K562 (cell line): ENCODE measurements at regions not wholly inside any gene's neighbourhood (a gene's known extent, or its start where the extent isn't known, plus 50 kb on each side); places are given as distances from the start of the nearest gene placed in this dataset.

Experiments
- CC2D1A ChIP-seq: fragments of 450-650 bp; IDR thresholded peaks from 2 replicates; pipeline ENCODE4 v1.6.1; 2017; ENCODE audit warnings: mild to moderate bottlenecking
- EHMT2 ChIP-seq: fragments of 450-650 bp; IDR thresholded peaks from 2 replicates; pipeline ENCODE4 v1.6.1; 2018; ENCODE audit warnings: antibody characterized with exemption
- HNRNPK ChIP-seq: fragments of 200-400 bp; formaldehyde crosslinking; IDR thresholded peaks from one replicate; pipeline ENCODE4 v1.6.1; 2018; ENCODE audit warnings: mild to moderate bottlenecking, low read depth, low read length; ENCODE audit not compliant: poor library complexity, severe bottlenecking
- JUN ChIP-seq, 2 experiments: sonication (generic) in 1 of 2; formaldehyde crosslinking in 1 of 2; IDR thresholded peaks; 2 replicates each; pipeline versions ENCODE4 v1.6.1 to v1.8.0; 2012 to 2022; ENCODE audit warnings: borderline replicate concordance in 2 of 2, mild to moderate bottlenecking in 2 of 2, improper control_type of control experiment in 1 of 2, low read depth in 1 of 2, low read length in 1 of 2, missing genetic modification reagents in 1 of 2
- MCM3 ChIP-seq: fragments of 450-650 bp; IDR thresholded peaks from 2 replicates; pipeline ENCODE4 v1.6.1; 2016
- MYBL2 ChIP-seq, 2 experiments: fragments of 450-650 bp in 1 of 2; sonication (generic) in 1 of 2; formaldehyde crosslinking in 1 of 2; IDR thresholded peaks; 2 replicates each; pipeline versions ENCODE4 v1.6.1 to v1.8.1; 2017 to 2022; ENCODE audit warnings: borderline replicate concordance in 1 of 2, inconsistent platforms in 1 of 2, low read depth in 1 of 2, mild to moderate bottlenecking in 1 of 2, missing genetic modification reagents in 1 of 2, moderate library complexity in 1 of 2
- NCOA4 ChIP-seq: fragments of 450-650 bp; IDR thresholded peaks from 2 replicates; pipeline ENCODE4 v1.6.1; 2018; ENCODE audit warnings: mild to moderate bottlenecking; ENCODE audit not compliant: partially characterized antibody
- NR3C1 ChIP-seq: sonication (generic); formaldehyde crosslinking; IDR thresholded peaks from 2 replicates; pipeline ENCODE4 v1.8.1; 2022; ENCODE audit warnings: missing genetic modification reagents
- SAFB ChIP-seq: fragments of 200-400 bp; formaldehyde crosslinking; IDR thresholded peaks from 2 replicates; pipeline ENCODE4 v1.6.1; 2017; ENCODE audit warnings: low read depth, low read length, borderline replicate concordance
- SMAD4 ChIP-seq: fragments of 250-450 bp; sonication (Bioruptor Pico); conservative IDR thresholded peaks from 2 replicates; pipeline ENCODE4 v1.8.0; 2021; ENCODE audit warnings: inconsistent platforms, mild to moderate bottlenecking, moderate library complexity
- TRIM24 ChIP-seq, 2 experiments: fragments of 450-650 bp; IDR thresholded peaks; 2 replicates each; pipeline ENCODE4 v1.6.1; 2016
- ZNF263 ChIP-seq: sonication (generic); formaldehyde crosslinking; IDR thresholded peaks from 2 replicates; pipeline ENCODE4 v1.8.0; 2022; ENCODE audit warnings: mild to moderate bottlenecking, missing genetic modification reagents, borderline replicate concordance
- TF ChIP-seq, protein P1 (sequence below): sonication (generic); formaldehyde crosslinking; IDR thresholded peaks from 2 replicates; pipeline ENCODE4 v1.8.0; 2022; ENCODE audit warnings: mild to moderate bottlenecking, missing genetic modification reagents, borderline replicate concordance
- TF ChIP-seq, protein P2 (sequence below), 2 experiments: fragments of 450-650 bp in 1 of 2; sonication (generic) in 1 of 2; formaldehyde crosslinking in 1 of 2; IDR thresholded peaks in 1 of 2; conservative IDR thresholded peaks in 1 of 2; 2 replicates each; pipeline versions ENCODE4 v1.6.1 to v1.8.1; 2016 to 2023; ENCODE audit warnings: mild to moderate bottlenecking in 2 of 2, moderate library complexity in 2 of 2, inconsistent platforms in 1 of 2, missing genetic modification reagents in 1 of 2
- TF ChIP-seq, protein P3 (sequence below): fragments of 450-650 bp; IDR thresholded peaks from 2 replicates; pipeline ENCODE4 v1.6.1; 2018; ENCODE audit warnings: mild to moderate bottlenecking, low read depth; ENCODE audit not compliant: partially characterized antibody
- TF ChIP-seq, protein P4 (sequence below), 2 experiments: IDR thresholded peaks; 2 replicates each; pipeline ENCODE4 v1.6.1; 2012; ENCODE audit warnings: improper control_type of control experiment in 2 of 2, low read depth in 2 of 2, low read length in 2 of 2, borderline replicate concordance in 1 of 2
- TF ChIP-seq, protein P5 (sequence below): sonication (generic); formaldehyde crosslinking; IDR thresholded peaks from 2 replicates; pipeline ENCODE4 v1.5.0; 2020; ENCODE audit warnings: missing genetic modification reagents

DNA sequence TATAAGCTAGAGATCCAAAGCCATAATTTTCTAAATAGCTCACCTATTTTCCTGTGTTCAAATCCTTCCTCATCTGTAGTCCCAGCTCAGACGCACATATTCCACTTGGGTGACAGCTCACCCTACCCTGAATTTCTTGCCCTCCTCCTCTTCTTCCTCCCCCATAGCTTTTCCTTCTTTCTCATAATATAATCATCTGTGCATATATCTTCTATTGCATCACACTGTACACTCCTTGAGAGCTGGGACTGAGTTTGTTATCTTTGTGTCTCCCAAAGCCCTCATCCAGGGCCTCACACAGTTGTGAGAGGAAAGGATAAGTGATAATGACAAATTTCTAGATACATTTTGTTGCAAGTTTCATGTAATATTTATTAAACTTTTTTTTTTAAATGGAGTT is 55.9 kb upstream of the RTN4 start (continued):
- TF ChIP-seq, protein P1, sequence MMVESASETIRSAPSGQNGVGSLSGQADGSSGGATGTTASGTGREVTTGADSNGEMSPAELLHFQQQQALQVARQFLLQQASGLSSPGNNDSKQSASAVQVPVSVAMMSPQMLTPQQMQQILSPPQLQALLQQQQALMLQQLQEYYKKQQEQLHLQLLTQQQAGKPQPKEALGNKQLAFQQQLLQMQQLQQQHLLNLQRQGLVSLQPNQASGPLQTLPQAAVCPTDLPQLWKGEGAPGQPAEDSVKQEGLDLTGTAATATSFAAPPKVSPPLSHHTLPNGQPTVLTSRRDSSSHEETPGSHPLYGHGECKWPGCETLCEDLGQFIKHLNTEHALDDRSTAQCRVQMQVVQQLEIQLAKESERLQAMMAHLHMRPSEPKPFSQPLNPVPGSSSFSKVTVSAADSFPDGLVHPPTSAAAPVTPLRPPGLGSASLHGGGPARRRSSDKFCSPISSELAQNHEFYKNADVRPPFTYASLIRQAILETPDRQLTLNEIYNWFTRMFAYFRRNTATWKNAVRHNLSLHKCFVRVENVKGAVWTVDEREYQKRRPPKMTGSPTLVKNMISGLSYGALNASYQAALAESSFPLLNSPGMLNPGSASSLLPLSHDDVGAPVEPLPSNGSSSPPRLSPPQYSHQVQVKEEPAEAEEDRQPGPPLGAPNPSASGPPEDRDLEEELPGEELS (CRISPR knock-in tag): no peak
- no peak for TF ChIP-seq SAFB
- no peak for TF ChIP-seq MCM3
- TF ChIP-seq SMAD4 (CRISPR knock-in tag): peak; percentile 55; the same call in 1 of the 2 replicates
- TF ChIP-seq MYBL2 (IDR thresholded peaks at IDR 0.05; ENCODE audit: low read depth): no peak
- TF ChIP-seq MYBL2 (CRISPR knock-in tag; IDR thresholded peaks at IDR 0.05; ENCODE audit: borderline replicate concordance): no peak
- TF ChIP-seq TRIM24 (IDR thresholded peaks at IDR 0.05): peak in 1 of 2 experiments; percentile 71; a peak in 1 of 4 replicates
- TF ChIP-seq, protein P2, sequence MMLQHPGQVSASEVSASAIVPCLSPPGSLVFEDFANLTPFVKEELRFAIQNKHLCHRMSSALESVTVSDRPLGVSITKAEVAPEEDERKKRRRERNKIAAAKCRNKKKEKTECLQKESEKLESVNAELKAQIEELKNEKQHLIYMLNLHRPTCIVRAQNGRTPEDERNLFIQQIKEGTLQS (IDR thresholded peaks at IDR 0.05): peak; percentile 96
- TF ChIP-seq, protein P2 (CRISPR knock-in tag; conservative IDR thresholded peaks at IDR 0.05): no peak
- TF ChIP-seq NCOA4: no peak
- TF ChIP-seq EHMT2: no peak
- TF ChIP-seq, protein P3, sequence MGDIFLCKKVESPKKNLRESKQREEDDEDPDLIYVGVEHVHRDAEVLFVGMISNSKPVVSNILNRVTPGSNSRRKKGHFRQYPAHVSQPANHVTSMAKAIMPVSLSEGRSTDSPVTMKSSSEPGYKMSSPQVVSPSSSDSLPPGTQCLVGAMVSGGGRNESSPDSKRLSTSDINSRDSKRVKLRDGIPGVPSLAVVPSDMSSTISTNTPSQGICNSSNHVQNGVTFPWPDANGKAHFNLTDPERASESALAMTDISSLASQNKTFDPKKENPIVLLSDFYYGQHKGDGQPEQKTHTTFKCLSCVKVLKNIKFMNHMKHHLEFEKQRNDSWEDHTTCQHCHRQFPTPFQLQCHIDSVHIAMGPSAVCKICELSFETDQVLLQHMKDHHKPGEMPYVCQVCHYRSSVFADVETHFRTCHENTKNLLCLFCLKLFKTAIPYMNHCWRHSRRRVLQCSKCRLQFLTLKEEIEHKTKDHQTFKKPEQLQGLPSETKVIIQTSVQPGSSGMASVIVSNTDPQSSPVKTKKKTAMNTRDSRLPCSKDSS: no peak
- TF ChIP-seq JUN (IDR thresholded peaks at IDR 0.05; ENCODE audit: borderline replicate concordance, low read depth, low read length): 0 out of 2 replicates have a peak, but pooled peaks have one; percentile 48
- no peak for TF ChIP-seq JUN (CRISPR knock-in tag; IDR thresholded peaks at IDR 0.05; ENCODE audit: borderline replicate concordance)
- no peak for TF ChIP-seq CC2D1A
- no peak for TF ChIP-seq HNRNPK
- TF ChIP-seq ZNF263 (CRISPR knock-in tag): no peak
- no peak for TF ChIP-seq NR3C1 (CRISPR knock-in tag)
- TF ChIP-seq, protein P4, sequence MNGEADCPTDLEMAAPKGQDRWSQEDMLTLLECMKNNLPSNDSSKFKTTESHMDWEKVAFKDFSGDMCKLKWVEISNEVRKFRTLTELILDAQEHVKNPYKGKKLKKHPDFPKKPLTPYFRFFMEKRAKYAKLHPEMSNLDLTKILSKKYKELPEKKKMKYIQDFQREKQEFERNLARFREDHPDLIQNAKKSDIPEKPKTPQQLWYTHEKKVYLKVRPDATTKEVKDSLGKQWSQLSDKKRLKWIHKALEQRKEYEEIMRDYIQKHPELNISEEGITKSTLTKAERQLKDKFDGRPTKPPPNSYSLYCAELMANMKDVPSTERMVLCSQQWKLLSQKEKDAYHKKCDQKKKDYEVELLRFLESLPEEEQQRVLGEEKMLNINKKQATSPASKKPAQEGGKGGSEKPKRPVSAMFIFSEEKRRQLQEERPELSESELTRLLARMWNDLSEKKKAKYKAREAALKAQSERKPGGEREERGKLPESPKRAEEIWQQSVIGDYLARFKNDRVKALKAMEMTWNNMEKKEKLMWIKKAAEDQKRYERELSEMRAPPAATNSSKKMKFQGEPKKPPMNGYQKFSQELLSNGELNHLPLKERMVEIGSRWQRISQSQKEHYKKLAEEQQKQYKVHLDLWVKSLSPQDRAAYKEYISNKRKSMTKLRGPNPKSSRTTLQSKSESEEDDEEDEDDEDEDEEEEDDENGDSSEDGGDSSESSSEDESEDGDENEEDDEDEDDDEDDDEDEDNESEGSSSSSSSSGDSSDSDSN (IDR thresholded peaks at IDR 0.05; ENCODE audit: borderline replicate concordance in 1 of 2, low read depth in 2 of 2, low read length in 2 of 2): no peak
- TF ChIP-seq, protein P5, sequence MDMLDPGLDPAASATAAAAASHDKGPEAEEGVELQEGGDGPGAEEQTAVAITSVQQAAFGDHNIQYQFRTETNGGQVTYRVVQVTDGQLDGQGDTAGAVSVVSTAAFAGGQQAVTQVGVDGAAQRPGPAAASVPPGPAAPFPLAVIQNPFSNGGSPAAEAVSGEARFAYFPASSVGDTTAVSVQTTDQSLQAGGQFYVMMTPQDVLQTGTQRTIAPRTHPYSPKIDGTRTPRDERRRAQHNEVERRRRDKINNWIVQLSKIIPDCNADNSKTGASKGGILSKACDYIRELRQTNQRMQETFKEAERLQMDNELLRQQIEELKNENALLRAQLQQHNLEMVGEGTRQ: no peak
